SK-N-SH treated with all-trans-retinoic acid at 6 μM for 48 hours (cell line): ENCODE measurements at regions not wholly inside any gene's neighbourhood (a gene's known extent, or its start where the extent isn't known, plus 50 kb on each side); places are given as distances from the start of the nearest gene placed in this dataset.

ENCODE experiments used
- ATAC-seq: fragments of 200-7000 bp; cut with Tn5 transposase; 3 replicates; pipeline ENCODE4 v1.9.1; 2020; ENCODE audit warnings: mild to moderate bottlenecking, moderate library complexity
- ARNTL ChIP-seq: fragments of 450-650 bp; formaldehyde crosslinking; IDR thresholded peaks from 2 replicates; pipeline ENCODE4 v1.5.0; 2020; ENCODE audit warnings: low read depth, mild to moderate bottlenecking, moderate library complexity, borderline replicate concordance
- BACH2 ChIP-seq: fragments of 250-450 bp; sonication (Bioruptor Pico); IDR thresholded peaks from 2 replicates; pipeline ENCODE4 v1.9.0; 2021; ENCODE audit warnings: mild to moderate bottlenecking, borderline replicate concordance
- CSDC2 ChIP-seq: fragments of 250-450 bp; sonication (Bioruptor Pico); IDR thresholded peaks from 2 replicates; pipeline ENCODE4 v1.5.0; 2020; ENCODE audit warnings: mild to moderate bottlenecking, moderate library complexity
- CSRNP3 ChIP-seq: fragments of 250-450 bp; sonication (Bioruptor Pico); IDR thresholded peaks from 2 replicates; pipeline ENCODE4 v1.5.1; 2021; ENCODE audit warnings: mild to moderate bottlenecking, moderate library complexity
- ESRRG ChIP-seq: fragments of 250-450 bp; sonication (Bioruptor Pico); IDR thresholded peaks from 2 replicates; pipeline ENCODE4 v1.6.1; 2021; ENCODE audit warnings: mild to moderate bottlenecking
- GLIS3 ChIP-seq: fragments of 250-450 bp; sonication (Bioruptor Pico); IDR thresholded peaks from 2 replicates; pipeline ENCODE4 v1.5.0; 2020; ENCODE audit warnings: mild to moderate bottlenecking, moderate library complexity
- ISL1 ChIP-seq: fragments of 250-450 bp; sonication (Bioruptor Pico); IDR thresholded peaks from 2 replicates; pipeline ENCODE4 v2.1.2; 2022; ENCODE audit warnings: mild to moderate bottlenecking, moderate library complexity
- OSR1 ChIP-seq: fragments of 250-450 bp; sonication (Bioruptor Pico); IDR thresholded peaks from 2 replicates; pipeline ENCODE4 v1.8.0; 2022; ENCODE audit warnings: moderate library complexity, mild to moderate bottlenecking, inconsistent platforms
- POU6F1 ChIP-seq: fragments of 250-450 bp; sonication (Bioruptor Pico); IDR thresholded peaks from 2 replicates; pipeline ENCODE4 v1.8.0; 2021; ENCODE audit warnings: low read depth, mild to moderate bottlenecking, moderate library complexity, borderline replicate concordance
- RARB ChIP-seq: fragments of 250-450 bp; sonication (Bioruptor Pico); IDR thresholded peaks from 2 replicates; pipeline ENCODE4 v1.8.0; 2021; ENCODE audit warnings: mild to moderate bottlenecking, moderate library complexity
- SNAI2 ChIP-seq: fragments of 250-450 bp; sonication (Bioruptor Pico); IDR thresholded peaks from 2 replicates; pipeline ENCODE4 v1.5.0; 2020; ENCODE audit warnings: mild to moderate bottlenecking, moderate library complexity
- TCF4 ChIP-seq: fragments of 250-450 bp; sonication (Bioruptor Pico); IDR thresholded peaks from 2 replicates; pipeline ENCODE4 v1.8.0; 2021; ENCODE audit warnings: mild to moderate bottlenecking, moderate library complexity, borderline replicate concordance
- TOX ChIP-seq: fragments of 250-450 bp; sonication (Bioruptor Pico); IDR thresholded peaks from 2 replicates; pipeline ENCODE4 v1.8.0; 2021; ENCODE audit warnings: mild to moderate bottlenecking, moderate library complexity, borderline replicate concordance
- TSHZ2 ChIP-seq: fragments of 250-450 bp; sonication (Bioruptor Pico); IDR thresholded peaks from 2 replicates; pipeline ENCODE4 v1.5.0; 2020; ENCODE audit warnings: mild to moderate bottlenecking, moderate library complexity
- ZC3H10 ChIP-seq: fragments of 250-450 bp; sonication (Bioruptor Pico); IDR thresholded peaks from 2 replicates; pipeline ENCODE4 v1.5.1; 2021; ENCODE audit warnings: mild to moderate bottlenecking, moderate library complexity
- ZFP3 ChIP-seq: fragments of 250-450 bp; sonication (Bioruptor Pico); IDR thresholded peaks from 2 replicates; pipeline ENCODE4 v1.5.0; 2020; ENCODE audit warnings: mild to moderate bottlenecking, moderate library complexity
- ZFP30 ChIP-seq: fragments of 450-650 bp; formaldehyde crosslinking; IDR thresholded peaks from 2 replicates; pipeline ENCODE4 v1.5.0; 2022; ENCODE audit warnings: mild to moderate bottlenecking, moderate library complexity
- ZNF565 ChIP-seq: fragments of 450-650 bp; formaldehyde crosslinking; conservative IDR thresholded peaks from 2 replicates; pipeline ENCODE4 v1.5.0; 2020; ENCODE audit warnings: low read depth, mild to moderate bottlenecking, moderate library complexity
- ZNF70 ChIP-seq: fragments of 450-650 bp; formaldehyde crosslinking; IDR thresholded peaks from 2 replicates; pipeline ENCODE4 v1.5.0; 2020; ENCODE audit warnings: mild to moderate bottlenecking, moderate library complexity
- ZNF8 ChIP-seq: fragments of 450-650 bp; formaldehyde crosslinking; IDR thresholded peaks from 2 replicates; pipeline ENCODE4 v1.5.0; 2020; ENCODE audit warnings: mild to moderate bottlenecking, moderate library complexity
- TF ChIP-seq, protein P1 (sequence below): fragments of 250-450 bp; sonication (Bioruptor Pico); IDR thresholded peaks from 2 replicates; pipeline ENCODE4 v1.5.1; 2020; ENCODE audit warnings: low read depth, mild to moderate bottlenecking, moderate library complexity

DNA sequence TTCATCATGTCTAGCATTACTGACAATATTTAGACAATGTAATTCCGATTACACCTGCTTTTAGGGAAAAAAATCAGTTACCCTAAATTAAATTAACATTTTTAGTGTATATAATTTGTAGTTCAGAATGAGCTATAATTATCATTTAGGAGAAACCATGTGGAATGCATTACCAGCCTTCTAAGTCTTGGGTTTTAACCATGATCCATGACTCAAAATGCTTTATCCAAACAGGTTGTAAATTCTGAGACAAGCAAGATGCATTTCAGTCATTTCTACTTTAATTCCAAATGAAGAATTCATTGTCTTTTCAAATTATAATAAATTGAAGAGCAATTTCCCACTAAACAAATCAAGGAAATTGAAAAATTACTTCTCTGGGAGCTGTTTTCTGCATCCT is 243.7 kb upstream of the LRIG1 start:
- ATAC-seq, result no peak
- no peak for TF ChIP-seq ZFP30 (CRISPR knock-in tag)
- no peak for TF ChIP-seq ESRRG
- TF ChIP-seq RARB (CRISPR knock-in tag), result no peak
- TF ChIP-seq BACH2 (CRISPR knock-in tag), result no peak
- TF ChIP-seq ZFP3, result no peak
- TF ChIP-seq OSR1 (CRISPR knock-in tag), result no peak
- TF ChIP-seq TCF4 (CRISPR knock-in tag), result peak; percentile 42
- no peak for TF ChIP-seq ZNF565 (CRISPR knock-in tag)
- no peak for TF ChIP-seq ZC3H10
- TF ChIP-seq ARNTL (CRISPR knock-in tag), result no peak
- peak; percentile 42; the same call in 1 of the 2 replicates for TF ChIP-seq ISL1
- no peak for TF ChIP-seq GLIS3 (CRISPR knock-in tag)
- no peak for TF ChIP-seq ZNF8 (CRISPR knock-in tag)

GRCh38 chr3:66744986-66745385 is 244.2 kb upstream of the LRIG1 start:
- no peak for ATAC-seq
- TF ChIP-seq CSRNP3 (no peak), ZNF8 (CRISPR knock-in tag) (no peak), BACH2 (CRISPR knock-in tag) (no peak), POU6F1 (CRISPR knock-in tag) (no peak), GLIS3 (CRISPR knock-in tag) (no peak)
- TF ChIP-seq, protein P1, sequence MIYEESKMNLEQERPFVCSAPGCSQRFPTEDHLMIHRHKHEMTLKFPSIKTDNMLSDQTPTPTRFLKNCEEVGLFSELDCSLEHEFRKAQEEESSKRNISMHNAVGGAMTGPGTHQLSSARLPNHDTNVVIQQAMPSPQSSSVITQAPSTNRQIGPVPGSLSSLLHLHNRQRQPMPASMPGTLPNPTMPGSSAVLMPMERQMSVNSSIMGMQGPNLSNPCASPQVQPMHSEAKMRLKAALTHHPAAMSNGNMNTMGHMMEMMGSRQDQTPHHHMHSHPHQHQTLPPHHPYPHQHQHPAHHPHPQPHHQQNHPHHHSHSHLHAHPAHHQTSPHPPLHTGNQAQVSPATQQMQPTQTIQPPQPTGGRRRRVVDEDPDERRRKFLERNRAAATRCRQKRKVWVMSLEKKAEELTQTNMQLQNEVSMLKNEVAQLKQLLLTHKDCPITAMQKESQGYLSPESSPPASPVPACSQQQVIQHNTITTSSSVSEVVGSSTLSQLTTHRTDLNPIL (CRISPR knock-in tag), result no peak

DNA sequence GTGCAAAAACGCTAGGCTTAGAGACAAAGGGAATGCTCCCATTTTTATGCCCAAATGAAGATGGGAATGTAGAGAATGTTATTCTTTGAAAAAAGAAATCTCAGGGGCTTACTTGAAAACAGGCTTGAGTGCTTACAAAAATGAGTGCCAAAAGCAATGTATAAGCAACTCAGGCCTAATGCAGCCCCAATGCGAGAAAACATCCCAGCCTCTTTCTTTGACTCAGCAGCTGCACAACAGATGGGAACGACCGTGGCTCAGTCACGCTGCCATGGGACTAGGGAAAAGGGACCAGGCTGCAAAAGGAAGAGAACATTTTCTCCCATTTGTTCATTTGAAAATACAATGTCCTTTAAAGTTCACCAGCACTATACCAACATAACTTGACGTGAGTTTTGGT is 246.4 kb upstream of the LRIG1 start:
- ATAC-seq, result no peak
- no peak for TF ChIP-seq ZC3H10

DNA sequence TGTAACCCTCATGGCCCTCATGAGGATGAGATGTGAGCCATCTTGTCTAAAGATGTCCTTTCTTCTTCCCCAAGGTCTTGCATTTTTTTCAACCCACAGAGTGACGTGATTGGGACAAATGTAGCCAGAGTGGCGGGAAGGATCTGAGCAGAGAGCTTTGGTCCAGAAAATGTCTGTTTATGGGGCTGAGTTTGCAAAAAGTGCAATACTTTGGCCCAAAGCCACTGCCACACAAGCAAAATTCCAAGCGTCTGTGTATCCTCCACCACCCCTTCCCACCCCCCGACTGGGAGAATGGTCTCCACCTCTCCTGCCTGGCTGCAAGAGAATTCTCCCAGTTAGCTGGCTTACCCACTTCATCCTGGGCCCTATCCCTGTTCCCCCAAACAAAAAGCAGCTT is 246.9 kb upstream of the LRIG1 start:
- ATAC-seq, result no peak
- TF ChIP-seq, protein P1 (CRISPR knock-in tag), result no peak
- no peak for TF ChIP-seq SNAI2
- no peak for TF ChIP-seq OSR1 (CRISPR knock-in tag)
- TF ChIP-seq ZFP3, result no peak
- no peak for TF ChIP-seq ZNF70

GRCh38 chr3:66748175-66748876 is 247.5 kb upstream of the LRIG1 start:
- TF ChIP-seq ARNTL (CRISPR knock-in tag) (no peak), ESRRG (no peak), TOX (CRISPR knock-in tag) (no peak), TCF4 (CRISPR knock-in tag) (no peak), CSDC2 (no peak), RARB (CRISPR knock-in tag) (no peak), OSR1 (CRISPR knock-in tag) (no peak), ZNF8 (CRISPR knock-in tag) (no peak), GLIS3 (CRISPR knock-in tag) (no peak), ZFP3 (no peak)
- no peak for ATAC-seq

DNA sequence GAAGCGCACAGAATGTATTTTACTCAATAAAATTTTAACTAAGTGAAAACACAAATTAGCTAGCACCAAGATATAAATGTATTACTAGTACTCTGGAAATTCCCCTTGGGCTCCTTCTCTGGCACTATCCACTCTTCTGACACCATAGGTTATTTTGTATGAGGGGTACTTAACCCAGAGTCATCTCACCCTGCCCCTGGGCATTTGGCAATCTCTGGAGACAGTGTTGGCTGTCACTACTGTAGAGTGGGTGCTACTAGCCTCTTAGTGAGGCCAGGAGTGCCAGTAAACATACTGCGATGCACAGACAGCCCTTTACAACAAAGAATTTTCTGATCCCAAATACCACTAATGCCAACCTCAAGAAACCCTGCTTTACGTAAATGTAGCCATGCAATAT is 246.3 kb upstream of the KBTBD8 start:
- ATAC-seq, result no peak
- TF ChIP-seq ESRRG, result no peak
- no peak for TF ChIP-seq ZNF565 (CRISPR knock-in tag)
- TF ChIP-seq TCF4 (CRISPR knock-in tag), result no peak
- TF ChIP-seq CSRNP3, result no peak
- TF ChIP-seq ZFP30 (CRISPR knock-in tag), result no peak
- TF ChIP-seq BACH2 (CRISPR knock-in tag), result no peak
- no peak for TF ChIP-seq SNAI2
- no peak for TF ChIP-seq TSHZ2 (CRISPR knock-in tag)
